Gastroesophageal sphincter (tissue), 3 donors: ENCODE measurements at regions not wholly inside any gene's neighbourhood (a gene's known extent, or its start where the extent isn't known, plus 50 kb on each side); places are given as distances from the start of the nearest gene placed in this dataset.

Experiments
- CTCF ChIP-seq, 4 experiments: fragments of 200-600 bp in 2 of 4; fragments of 450-650 bp in 2 of 4; sonication (generic) in 1 of 4; IDR thresholded peaks; one replicate each; pipeline ENCODE4 v1.5.1; 2017 to 2019; ENCODE audit warnings: antibody characterized with exemption in 4 of 4, mild to moderate bottlenecking in 2 of 4, moderate library complexity in 2 of 4
- EP300 ChIP-seq: sonication (generic); formaldehyde crosslinking; IDR thresholded peaks from one replicate; pipeline ENCODE4 v1.6.1; 2017; ENCODE audit warnings: antibody characterized with exemption, mild to moderate bottlenecking
- POLR2A ChIP-seq, 2 donors: fragments of 450-650 bp; IDR thresholded peaks; one replicate each; pipeline ENCODE4 v1.6.1; 2017; ENCODE audit warnings: antibody characterized with exemption in 2 of 2, mild to moderate bottlenecking in 2 of 2, moderate library complexity in 1 of 2
- POLR2AphosphoS5 ChIP-seq: sonication (generic); formaldehyde crosslinking; IDR thresholded peaks from one replicate; pipeline ENCODE4 v1.6.1; 2017; ENCODE audit warnings: antibody characterized with exemption

- TF ChIP-seq CTCF (IDR thresholded peaks at IDR 0.05), result no peak
- no peak for TF ChIP-seq POLR2A (IDR thresholded peaks at IDR 0.05)
- no peak for TF ChIP-seq POLR2AphosphoS5
- TF ChIP-seq EP300, result no peak
These were observed 94.8 kb upstream of the HNRNPA3 start for GRCh38 chr2:177117755-177118154.
